Fibroblast of pulmonary artery (primary cell): ENCODE measurements at regions not wholly inside any gene's neighbourhood (a gene's known extent, or its start where the extent isn't known, plus 50 kb on each side); places are given as distances from the start of the nearest gene placed in this dataset.

Experiments
- DNase-seq: peaks from one replicate; pipeline ENCODE4 v3.0.0-alpha.2; 2010; ENCODE audit warnings: low read depth
- H3K4me3 ChIP-seq: replicated peaks from 2 replicates; pipeline ENCODE4 v1.5.1; 2011; ENCODE audit warnings: low read depth, mild to moderate bottlenecking, control low read depth, low read length, moderate library complexity
- CTCF ChIP-seq: IDR thresholded peaks from 2 replicates; pipeline ENCODE4 v1.5.1; 2011; ENCODE audit warnings: mild to moderate bottlenecking, control low read depth, low read length, inconsistent platforms; ENCODE audit errors: missing control alignments

GRCh38 chr12:91630083-91630482, 447.5 kb upstream of the DCN start:
- TF ChIP-seq CTCF, result no peak
- H3K4me3 ChIP-seq, result no peak overlapping the region
- DNase-seq, result no peak

GRCh38 chr12:91629440-91629839, 446.8 kb upstream of the DCN start:
- H3K4me3 ChIP-seq, result no peak overlapping the region
- DNase-seq, result no peak
- TF ChIP-seq CTCF, result no peak

GRCh38 chr12:91628656-91629055, 446.0 kb upstream of the DCN start:
- DNase-seq, result no peak
- TF ChIP-seq CTCF, result no peak
- no peak overlapping the region for H3K4me3 ChIP-seq

GRCh38 chr12:91627225-91627624, 444.6 kb upstream of the DCN start:
- H3K4me3 ChIP-seq, result no peak overlapping the region
- no peak for DNase-seq
- no peak for TF ChIP-seq CTCF

GRCh38 chr12:91622981-91623380, 440.4 kb upstream of the DCN start:
- DNase-seq, result no peak
- no peak overlapping the region for H3K4me3 ChIP-seq
- TF ChIP-seq CTCF, result no peak

- no peak overlapping the region for H3K4me3 ChIP-seq
- TF ChIP-seq CTCF, result no peak
- DNase-seq, result no peak
Observed at GRCh38 chr12:91622037-91622436, 439.4 kb upstream of the DCN start.

GRCh38 chr12:91620992-91621391, 438.4 kb upstream of the DCN start:
- peak; percentile 17 for DNase-seq
- TF ChIP-seq CTCF, result peak; percentile 28
- no peak overlapping the region for H3K4me3 ChIP-seq
